B cell (primary cell): ENCODE measurements at regions not wholly inside any gene's neighbourhood (a gene's known extent, or its start where the extent isn't known, plus 50 kb on each side); places are given as distances from the start of the nearest gene placed in this dataset.

Experiments
- ATAC-seq: fragments of 200-7000 bp; cut with Tn5 transposase; one replicate; pipeline ENCODE4 v1.10.0; 2021; ENCODE audit warnings: low read depth, mild to moderate bottlenecking, moderate number of reproducible peaks, moderate library complexity
- CTCF ChIA-PET: fragments of 350-600 bp; sonication (Branson Sonifier 250); formaldehyde crosslinking; loops from one replicate; lab custom pipeline; 2021; ENCODE audit warnings: antibody characterized with exemption, inconsistent platforms; lab: Charles Lee
- POLR2A ChIA-PET: fragments of 350-600 bp; sonication (Branson Sonifier 250); formaldehyde crosslinking; loops from one replicate; lab custom pipeline; 2021; ENCODE audit warnings: antibody characterized with exemption; lab: Charles Lee
- DNase-seq: peaks from one replicate; pipeline ENCODE4 v3.0.0; 2013
- H2AFZ ChIP-seq: 2 replicates; pipeline ENCODE4 v1.6.1; 2012; ENCODE audit warnings: mild to moderate bottlenecking, low read depth, low read length; ENCODE audit not compliant: insufficient read depth, poor library complexity, severe bottlenecking
- H3K27ac ChIP-seq, 2 donors: 1 replicate in 1 of 2; 2 replicates in 1 of 2; pipeline ENCODE4 v1.5.1; 2012 to 2013; ENCODE audit warnings: low read length in 2 of 2, mild to moderate bottlenecking in 2 of 2, moderate library complexity in 1 of 2
- H3K27me3 ChIP-seq, 4 experiments: fragments of 200-600 bp in 1 of 4; sonication (generic) in 1 of 4; replicated peaks in 1 of 4; 1 replicate in 2 of 4; 2 replicates in 2 of 4; pipeline versions ENCODE4 v1.6.1 to v1.7.0; 2013 to 2016; ENCODE audit warnings: low read length in 3 of 4, mild to moderate bottlenecking in 2 of 4, mixed read lengths in 1 of 4, moderate library complexity in 1 of 4; ENCODE audit not compliant: insufficient read depth in 4 of 4, control insufficient read depth in 3 of 4; ENCODE audit errors: control extremely low read depth in 1 of 4
- H3K36me3 ChIP-seq, 2 experiments: replicated peaks in 1 of 2; 1 replicate in 1 of 2; 2 replicates in 1 of 2; pipeline versions ENCODE4 v1.6.1 to v1.7.1; 2013; ENCODE audit warnings: low read length in 1 of 2; ENCODE audit not compliant: insufficient read depth in 2 of 2, control insufficient read depth in 1 of 2; ENCODE audit errors: control extremely low read depth in 1 of 2, extremely low read depth in 1 of 2
- H3K4me1 ChIP-seq, 2 donors: fragments of 200-600 bp in 1 of 2; sonication (generic) in 1 of 2; 1 replicate in 1 of 2; 2 replicates in 1 of 2; pipeline versions ENCODE4 v1.5.1 to v1.6.1; 2013 to 2017; ENCODE audit warnings: low read length in 2 of 2; ENCODE audit not compliant: control insufficient read depth in 2 of 2, insufficient read depth in 2 of 2
- H3K4me2 ChIP-seq: replicated peaks from 2 replicates; pipeline ENCODE3; 2012; ENCODE audit warnings: mild to moderate bottlenecking, low read depth, low read length; ENCODE audit not compliant: poor library complexity, severe bottlenecking
- H3K4me3 ChIP-seq, 5 experiments: fragments of 200-600 bp in 1 of 5; sonication (generic) in 1 of 5; 1 replicate in 3 of 5; 2 replicates in 2 of 5; pipeline versions ENCODE4 v1.5.1 to v1.7.0; 2011 to 2016; ENCODE audit warnings: low read length in 4 of 5, mild to moderate bottlenecking in 4 of 5, low read depth in 2 of 5, control low read depth in 1 of 5, moderate library complexity in 1 of 5; ENCODE audit not compliant: insufficient read depth in 1 of 5; ENCODE audit errors: control extremely low read depth in 1 of 5, extremely low read depth in 1 of 5
- H3K79me2 ChIP-seq: fragments of 200-600 bp; sonication (generic); one replicate; pipeline ENCODE4 v1.6.0; 2016; ENCODE audit warnings: low read length; ENCODE audit not compliant: control insufficient read depth, insufficient read depth
- H3K9ac ChIP-seq: fragments of 200-600 bp; sonication (generic); 2 replicates; pipeline ENCODE4 v1.6.1; 2017; ENCODE audit warnings: mild to moderate bottlenecking, low read length, moderate library complexity
- H3K9me3 ChIP-seq, 3 donors: one replicate each; pipeline versions ENCODE4 v1.6.1 to v1.7.1; 2013; ENCODE audit warnings: low read length in 2 of 3; ENCODE audit not compliant: control insufficient read depth in 2 of 3, insufficient read depth in 1 of 3; ENCODE audit errors: control extremely low read depth in 1 of 3
- H4K20me1 ChIP-seq: 2 replicates; pipeline ENCODE4 v1.6.0; 2012; ENCODE audit warnings: mild to moderate bottlenecking, low read length; ENCODE audit not compliant: insufficient read depth, control insufficient read depth, poor library complexity, severe bottlenecking
- H3K27ac Mint-ChIP-seq: one replicate; pipeline ENCODE4 v1.8.0; 2021; ENCODE audit warnings: mixed read lengths
- H3K27me3 Mint-ChIP-seq: one replicate; pipeline ENCODE4 v1.8.0; 2021; ENCODE audit warnings: mixed read lengths
- H3K4me1 Mint-ChIP-seq: one replicate; pipeline ENCODE4 v1.8.0; 2021; ENCODE audit warnings: mixed read lengths
- H3K4me3 Mint-ChIP-seq: one replicate; pipeline ENCODE4 v1.8.0; 2021; ENCODE audit warnings: mixed read lengths
- H3K9me3 Mint-ChIP-seq: one replicate; pipeline ENCODE4 v1.8.0; 2022; ENCODE audit warnings: mixed read lengths; ENCODE audit not compliant: insufficient read depth
- EZH2 ChIP-seq: IDR thresholded peaks from 2 replicates; pipeline ENCODE4 v1.6.1; 2012; ENCODE audit warnings: borderline replicate concordance, low read depth, mild to moderate bottlenecking, moderate library complexity, low read length; ENCODE audit not compliant: insufficient read depth, poor library complexity, severe bottlenecking
- WGBS: methylation state at CpG from one replicate; pipeline ENCODE4 v1.1.5; 2013; ENCODE audit warnings: missing lambda C conversion rate; ENCODE audit not compliant: insufficient coverage; 5-methylcytosine and 5-hydroxymethylcytosine counted together
- intact Hi-C: fragments of 100-400 bp; cut with micrococcal nuclease; formaldehyde crosslinking; loops from one replicate; pipeline ENCODE4 v1.10.0; 2022
- TF ChIP-seq, protein P1 (sequence below): fragments of 200-600 bp; IDR thresholded peaks from one replicate; pipeline ENCODE4 v1.8.0; 2022; ENCODE audit warnings: antibody characterized with exemption, mild to moderate bottlenecking

DNA sequence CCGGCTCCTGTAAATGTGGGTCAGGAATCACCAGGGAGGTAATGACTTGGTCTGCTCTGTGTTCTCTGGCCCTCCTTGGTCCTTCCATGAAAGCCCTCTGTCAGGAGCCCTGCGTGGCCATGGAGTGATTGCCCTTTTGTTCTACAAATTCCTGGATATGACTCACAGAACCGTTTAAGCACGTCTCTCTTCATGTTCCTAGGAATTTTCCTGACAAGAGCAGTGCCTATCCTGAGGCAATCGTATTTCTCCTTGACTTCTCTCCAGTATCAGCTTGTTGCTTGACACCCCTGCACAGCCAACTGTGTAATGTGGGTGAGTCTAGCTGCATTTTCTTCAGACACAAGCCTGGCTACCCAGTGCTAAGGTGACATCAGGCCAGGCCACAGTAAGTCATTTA is 274.3 kb upstream of the ZNF462 start:
- WGBS, result 89% methylated on average over 3 of the region's 5 CpGs
- Histone ChIP-seq H3K79me2 (no peaks in the 10 kb centered on the region), H3K27me3 (no peaks in the 10 kb centered on the region), H3K4me3 (no peak overlapping the region), H3K4me1 (no peaks in the 10 kb centered on the region), H3K9me3 (no peaks in the 10 kb centered on the region), H3K9ac (no peak overlapping the region), H4K20me1 (no peaks in the 10 kb centered on the region), H2AFZ (no peak overlapping the region), H3K4me2 (no peak overlapping the region), H3K27ac (no peak overlapping the region), H3K36me3 (no peaks in the 10 kb centered on the region)
- TF ChIP-seq, protein P1, sequence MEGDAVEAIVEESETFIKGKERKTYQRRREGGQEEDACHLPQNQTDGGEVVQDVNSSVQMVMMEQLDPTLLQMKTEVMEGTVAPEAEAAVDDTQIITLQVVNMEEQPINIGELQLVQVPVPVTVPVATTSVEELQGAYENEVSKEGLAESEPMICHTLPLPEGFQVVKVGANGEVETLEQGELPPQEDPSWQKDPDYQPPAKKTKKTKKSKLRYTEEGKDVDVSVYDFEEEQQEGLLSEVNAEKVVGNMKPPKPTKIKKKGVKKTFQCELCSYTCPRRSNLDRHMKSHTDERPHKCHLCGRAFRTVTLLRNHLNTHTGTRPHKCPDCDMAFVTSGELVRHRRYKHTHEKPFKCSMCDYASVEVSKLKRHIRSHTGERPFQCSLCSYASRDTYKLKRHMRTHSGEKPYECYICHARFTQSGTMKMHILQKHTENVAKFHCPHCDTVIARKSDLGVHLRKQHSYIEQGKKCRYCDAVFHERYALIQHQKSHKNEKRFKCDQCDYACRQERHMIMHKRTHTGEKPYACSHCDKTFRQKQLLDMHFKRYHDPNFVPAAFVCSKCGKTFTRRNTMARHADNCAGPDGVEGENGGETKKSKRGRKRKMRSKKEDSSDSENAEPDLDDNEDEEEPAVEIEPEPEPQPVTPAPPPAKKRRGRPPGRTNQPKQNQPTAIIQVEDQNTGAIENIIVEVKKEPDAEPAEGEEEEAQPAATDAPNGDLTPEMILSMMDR, result no peak
- no peak for TF ChIP-seq EZH2
- POLR2A ChIA-PET, result no interaction called here
- Mint-ChIP-seq H3K9me3 (no peaks in the 10 kb centered on the region), H3K27me3 (no peaks in the 10 kb centered on the region), H3K4me1 (no peaks in the 10 kb centered on the region), H3K27ac (no peak overlapping the region), H3K4me3 (no peak overlapping the region)
- ATAC-seq (no peak), DNase-seq (no peak)
- intact Hi-C loops, result no loop called here
- CTCF ChIA-PET, result no interaction called here

DNA sequence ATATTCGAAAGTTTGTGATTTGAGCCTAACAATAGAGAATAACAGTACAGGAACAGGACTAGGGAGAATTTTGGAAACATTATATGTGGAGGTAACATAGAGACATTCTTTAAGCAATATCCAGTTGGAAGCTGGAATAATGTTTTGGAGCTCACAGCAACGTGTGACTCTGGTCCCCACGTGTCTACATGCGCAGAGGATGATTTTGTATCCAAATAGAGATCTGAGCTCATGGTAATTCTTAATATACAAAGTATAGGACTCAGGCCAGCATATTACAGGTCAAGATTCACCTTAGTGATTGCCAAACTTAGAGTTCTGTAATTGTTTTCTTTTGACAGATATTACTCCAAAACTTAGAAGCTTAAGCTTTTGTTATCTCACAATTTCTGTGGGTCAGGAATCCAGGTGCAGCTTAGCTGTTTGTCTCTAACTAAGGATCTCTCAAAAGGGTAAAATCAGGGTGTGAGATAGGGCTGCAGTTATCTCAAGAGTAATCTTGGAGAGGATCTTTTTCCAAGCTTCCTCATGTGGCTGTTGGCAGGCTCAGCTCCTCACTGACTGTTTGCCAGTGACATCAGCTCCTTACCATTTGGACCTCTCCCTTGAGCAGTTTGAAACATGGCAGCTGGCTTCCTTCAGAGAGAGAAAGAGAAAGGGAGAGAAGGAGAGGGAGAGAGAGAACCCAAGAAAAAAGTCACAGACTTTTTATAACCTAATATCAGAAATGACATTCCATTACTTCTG is 272.0 kb upstream of the ZNF462 start:
- Histone ChIP-seq H4K20me1 (no peaks in the 10 kb centered on the region), H3K27me3 (no peaks in the 10 kb centered on the region), H3K9me3 (no peaks in the 10 kb centered on the region), H3K27ac (no peak overlapping the region), H3K9ac (no peak overlapping the region), H3K4me3 (no peak overlapping the region), H3K36me3 (no peaks in the 10 kb centered on the region), H3K4me1 (no peaks in the 10 kb centered on the region), H3K79me2 (no peaks in the 10 kb centered on the region), H3K4me2 (no peak overlapping the region), H2AFZ (no peak overlapping the region)
- H3K4me3 Mint-ChIP-seq, result no peak overlapping the region
- no peak for ATAC-seq
- DNase-seq, result no peak
- no peaks in the 10 kb centered on the region for H3K4me1 Mint-ChIP-seq
- H3K9me3 Mint-ChIP-seq, result no peaks in the 10 kb centered on the region
- no peaks in the 10 kb centered on the region for H3K27me3 Mint-ChIP-seq
- CTCF ChIA-PET, result no interaction called here
- intact Hi-C loops, result no loop called here
- POLR2A ChIA-PET, result no interaction called here
- WGBS, result 88% methylated on average over 1 of the region's 4 CpGs
- no peak overlapping the region for H3K27ac Mint-ChIP-seq
- TF ChIP-seq, protein P1, result no peak
- no peak for TF ChIP-seq EZH2
